RWPE2 (cell line): ENCODE measurements at regions not wholly inside any gene's neighbourhood (a gene's known extent, or its start where the extent isn't known, plus 50 kb on each side); places are given as distances from the start of the nearest gene placed in this dataset.

ENCODE experiments used
- ATAC-seq: fragments of 200-7000 bp; cut with Tn5 transposase; 3 replicates; pipeline ENCODE4 v1.9.1; 2021; ENCODE audit warnings: low read depth
- DNase-seq: peaks from one replicate; pipeline ENCODE4 v3.0.0-alpha.2; 2020; ENCODE audit warnings: low spot score
- H3K27ac ChIP-seq: fragments of 450-650 bp; 2 replicates; pipeline ENCODE4 v1.5.1; 2017; ENCODE audit warnings: mild to moderate bottlenecking; ENCODE audit not compliant: poor library complexity, severe bottlenecking
- H3K27me3 ChIP-seq: fragments of 250-450 bp; sonication (Bioruptor Pico); 2 replicates; pipeline ENCODE4 v1.5.1; 2021; ENCODE audit warnings: mild to moderate bottlenecking, moderate library complexity; ENCODE audit not compliant: insufficient read depth, poor library complexity, severe bottlenecking
- H3K36me3 ChIP-seq: fragments of 250-450 bp; sonication (Bioruptor Pico); 2 replicates; pipeline ENCODE4 v1.5.1; 2020; ENCODE audit warnings: low read depth, mild to moderate bottlenecking, moderate library complexity
- H3K4me1 ChIP-seq: fragments of 250-450 bp; sonication (Bioruptor Pico); 2 replicates; pipeline ENCODE4 v1.5.1; 2021; ENCODE audit warnings: mild to moderate bottlenecking, moderate library complexity; ENCODE audit not compliant: insufficient read depth, poor library complexity, severe bottlenecking
- H3K4me3 ChIP-seq: fragments of 250-450 bp; sonication (Bioruptor Pico); 2 replicates; pipeline ENCODE4 v1.5.1; 2021; ENCODE audit warnings: mild to moderate bottlenecking, moderate library complexity; ENCODE audit not compliant: severe bottlenecking
- H3K9me3 ChIP-seq: fragments of 250-450 bp; sonication (Bioruptor Pico); 2 replicates; pipeline ENCODE4 v1.5.1; 2021; ENCODE audit warnings: mild to moderate bottlenecking, moderate library complexity; ENCODE audit not compliant: severe bottlenecking
- TF ChIP-seq, protein P1 (sequence below): fragments of 450-650 bp; IDR thresholded peaks from one replicate; pipeline ENCODE4 v1.5.1; 2017; ENCODE audit warnings: mild to moderate bottlenecking, moderate library complexity; ENCODE audit not compliant: poor library complexity, severe bottlenecking

DNA sequence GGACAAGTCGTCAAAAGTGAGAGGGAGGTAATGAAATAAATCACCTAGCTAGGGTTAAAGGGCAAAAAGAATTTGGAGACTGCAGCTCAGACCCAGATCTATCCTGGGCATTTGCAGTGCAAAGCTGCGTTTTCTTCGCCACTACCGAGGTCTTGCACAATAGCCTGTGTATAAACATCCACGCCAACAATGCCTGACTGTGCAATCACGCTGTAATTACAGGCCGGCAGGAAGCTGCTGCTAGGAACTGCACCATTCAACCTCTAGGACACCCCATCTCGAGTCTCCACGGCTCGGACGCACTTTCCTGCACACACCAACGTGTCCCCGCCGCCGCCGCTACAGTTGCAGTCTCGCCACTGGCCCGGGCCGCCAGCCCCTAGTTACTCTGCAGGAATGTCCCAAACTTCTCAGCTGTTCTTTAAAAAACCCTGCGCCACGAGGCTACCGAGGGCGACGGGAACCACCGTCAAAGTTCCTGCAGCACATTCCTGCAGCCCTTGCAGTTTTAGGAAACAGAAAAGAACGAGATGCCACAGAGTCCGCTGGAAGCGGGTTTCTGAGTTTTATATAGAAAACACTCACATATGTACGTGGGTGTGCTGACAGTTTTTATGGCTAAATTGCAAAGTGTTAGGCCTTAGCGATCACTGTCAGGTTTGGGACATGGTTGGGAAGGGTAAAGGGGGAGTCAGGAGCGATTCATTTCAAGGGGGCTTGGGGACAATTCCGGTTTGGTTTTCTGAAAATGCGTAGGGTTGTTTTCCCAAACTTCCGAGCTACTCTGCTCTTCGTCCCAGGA lies 65.6 kb upstream of the PTGR2 start:
- ATAC-seq (peak; percentile 73), DNase-seq (peak; percentile 91)
- H3K4me1 ChIP-seq, result peaks cover 51% of the 10 kb centered on the region
- H3K9me3 ChIP-seq, result no peaks in the 10 kb centered on the region
- peaks cover 3% of the 10 kb centered on the region; the same call in 1 of the 2 replicates for H3K36me3 ChIP-seq
- peak overlapping the region; percentile 87 for H3K4me3 ChIP-seq
- peak overlapping the region; percentile 91 for H3K27ac ChIP-seq
- TF ChIP-seq, protein P1, sequence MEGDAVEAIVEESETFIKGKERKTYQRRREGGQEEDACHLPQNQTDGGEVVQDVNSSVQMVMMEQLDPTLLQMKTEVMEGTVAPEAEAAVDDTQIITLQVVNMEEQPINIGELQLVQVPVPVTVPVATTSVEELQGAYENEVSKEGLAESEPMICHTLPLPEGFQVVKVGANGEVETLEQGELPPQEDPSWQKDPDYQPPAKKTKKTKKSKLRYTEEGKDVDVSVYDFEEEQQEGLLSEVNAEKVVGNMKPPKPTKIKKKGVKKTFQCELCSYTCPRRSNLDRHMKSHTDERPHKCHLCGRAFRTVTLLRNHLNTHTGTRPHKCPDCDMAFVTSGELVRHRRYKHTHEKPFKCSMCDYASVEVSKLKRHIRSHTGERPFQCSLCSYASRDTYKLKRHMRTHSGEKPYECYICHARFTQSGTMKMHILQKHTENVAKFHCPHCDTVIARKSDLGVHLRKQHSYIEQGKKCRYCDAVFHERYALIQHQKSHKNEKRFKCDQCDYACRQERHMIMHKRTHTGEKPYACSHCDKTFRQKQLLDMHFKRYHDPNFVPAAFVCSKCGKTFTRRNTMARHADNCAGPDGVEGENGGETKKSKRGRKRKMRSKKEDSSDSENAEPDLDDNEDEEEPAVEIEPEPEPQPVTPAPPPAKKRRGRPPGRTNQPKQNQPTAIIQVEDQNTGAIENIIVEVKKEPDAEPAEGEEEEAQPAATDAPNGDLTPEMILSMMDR, result peak; percentile 28
- H3K27me3 ChIP-seq, result no peaks in the 10 kb centered on the region

DNA sequence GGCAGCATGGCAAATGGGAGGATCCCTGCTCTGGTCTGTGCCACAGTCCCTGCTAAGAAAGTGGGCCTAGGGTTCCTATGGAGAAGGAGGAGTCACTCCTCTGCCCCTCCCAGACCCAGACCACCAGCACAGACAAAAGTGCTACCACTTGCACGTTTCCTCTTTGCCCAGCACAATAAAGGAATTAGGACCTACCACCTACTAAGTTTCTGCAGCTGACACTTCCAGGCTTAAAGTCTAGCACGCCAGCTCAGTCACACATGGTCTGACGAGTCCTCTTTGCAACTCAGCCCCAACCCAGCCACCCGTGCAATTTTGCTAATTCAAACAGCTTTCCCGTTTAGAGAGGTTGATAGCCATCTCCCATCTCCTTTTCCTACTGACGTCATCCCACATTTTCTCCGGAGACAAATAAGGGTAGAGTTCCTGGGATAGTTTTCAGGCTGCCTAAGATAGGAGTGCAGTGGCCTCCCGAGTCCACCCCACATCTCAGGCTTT lies 66.2 kb upstream of the PTGR2 start:
- Histone ChIP-seq H3K4me3 (peak overlapping the region; percentile 87), H3K27ac (peak overlapping the region; percentile 91), H3K9me3 (no peaks in the 10 kb centered on the region), H3K27me3 (no peaks in the 10 kb centered on the region), H3K36me3 (peaks cover 3% of the 10 kb centered on the region; the same call in 1 of the 2 replicates), H3K4me1 (peaks cover 45% of the 10 kb centered on the region)
- ATAC-seq, result peak; percentile 24
- no peak for DNase-seq
- TF ChIP-seq, protein P1, result no peak

DNA sequence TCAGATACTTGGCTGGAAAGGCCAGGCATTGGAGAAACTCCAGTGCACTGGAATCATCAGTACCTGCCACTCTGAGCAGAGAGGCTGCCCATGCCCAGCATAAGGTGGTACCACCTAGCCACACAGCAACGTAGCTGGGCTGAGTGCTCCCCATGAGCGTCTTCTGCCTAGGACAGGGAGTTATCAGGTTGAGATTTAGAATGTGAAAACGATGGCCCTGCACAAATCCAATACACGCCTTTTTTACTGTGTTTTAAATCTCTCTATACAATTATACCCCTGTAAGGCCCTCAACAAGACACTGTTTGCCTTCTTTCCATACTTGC lies 66.7 kb upstream of the PTGR2 start:
- Histone ChIP-seq H3K36me3 (peaks cover 3% of the 10 kb centered on the region; the same call in 1 of the 2 replicates), H3K27me3 (no peaks in the 10 kb centered on the region), H3K4me3 (no peak overlapping the region), H3K4me1 (peaks cover 41% of the 10 kb centered on the region), H3K27ac (peak overlapping the region; percentile 91), H3K9me3 (no peaks in the 10 kb centered on the region)
- 0 out of 3 replicates have a peak, but pooled peaks have one; percentile 1 for ATAC-seq
- TF ChIP-seq, protein P1, result no peak
- DNase-seq, result no peak

DNA sequence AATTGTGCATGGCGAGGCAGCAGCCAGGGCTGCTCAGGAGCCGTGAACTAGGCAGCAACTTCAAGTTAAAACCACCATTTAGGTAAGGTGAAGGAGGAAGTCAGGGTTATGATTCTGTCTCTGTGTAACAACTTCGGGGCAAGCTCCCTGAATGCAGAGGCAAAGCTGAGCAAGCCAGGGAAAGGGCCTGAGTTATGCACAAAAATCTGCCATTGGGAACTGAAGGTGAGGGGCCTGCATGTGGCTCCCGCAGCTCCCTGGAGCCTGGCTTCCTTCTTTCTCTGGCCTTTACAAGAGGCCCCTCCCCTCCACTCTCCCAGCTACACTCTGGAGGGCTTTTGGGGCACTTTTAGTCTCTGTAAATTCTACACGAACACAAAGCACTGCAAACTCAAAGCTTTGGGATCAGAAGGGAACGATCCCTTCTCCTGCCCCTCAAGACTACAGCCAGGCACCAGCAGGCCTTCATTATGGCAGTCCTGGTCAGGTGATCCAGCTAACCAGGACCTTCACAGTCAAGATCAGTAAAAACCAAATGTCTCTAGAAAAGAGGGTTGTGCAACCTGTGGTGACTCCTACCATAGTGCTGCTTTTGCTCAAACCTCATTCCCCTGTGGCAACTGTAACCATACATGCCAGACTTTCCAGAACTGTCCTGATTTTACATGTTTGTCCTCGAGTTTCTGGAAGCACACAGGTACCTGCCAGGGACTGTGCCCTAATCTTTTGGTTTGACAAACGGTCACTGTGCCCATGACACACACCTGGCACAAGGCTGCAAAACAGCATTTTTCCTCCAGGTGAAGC lies 67.2 kb upstream of the PTGR2 start:
- TF ChIP-seq, protein P1, result no peak
- Histone ChIP-seq H3K27ac (peak overlapping the region; percentile 91), H3K36me3 (peaks cover 3% of the 10 kb centered on the region; the same call in 1 of the 2 replicates), H3K4me1 (peaks cover 35% of the 10 kb centered on the region), H3K27me3 (no peaks in the 10 kb centered on the region), H3K9me3 (no peaks in the 10 kb centered on the region), H3K4me3 (no peak overlapping the region)
- ATAC-seq (peak; percentile 38), DNase-seq (no peak)
